T47D (cell line): ENCODE measurements at regions not wholly inside any gene's neighbourhood (a gene's known extent, or its start where the extent isn't known, plus 50 kb on each side); places are given as distances from the start of the nearest gene placed in this dataset.
"Not testable (repeated sequence)": the region's sequence is repeated elsewhere in the genome, so short reads cannot be mapped to it uniquely, and the experiment has no call there.

Source experiments
- DNase-seq, 2 experiments: peaks; one replicate each; pipeline versions ENCODE4 v3.0.0 to v3.0.0-alpha.2; 2011 to 2012; ENCODE audit warnings: low read depth in 1 of 2, low spot score in 1 of 2
- JUND ChIP-seq: IDR thresholded peaks from 2 replicates; pipeline ENCODE4 v1.6.1; 2012; ENCODE audit warnings: low read depth
- in situ Hi-C: cut with HindIII; loops from 2 replicates; pipeline ENCODE4 v1.10.0; 2016; ENCODE audit warnings: low sequenced_read_pairs, low pct_unique_long_range_greater_than_20kb

DNA sequence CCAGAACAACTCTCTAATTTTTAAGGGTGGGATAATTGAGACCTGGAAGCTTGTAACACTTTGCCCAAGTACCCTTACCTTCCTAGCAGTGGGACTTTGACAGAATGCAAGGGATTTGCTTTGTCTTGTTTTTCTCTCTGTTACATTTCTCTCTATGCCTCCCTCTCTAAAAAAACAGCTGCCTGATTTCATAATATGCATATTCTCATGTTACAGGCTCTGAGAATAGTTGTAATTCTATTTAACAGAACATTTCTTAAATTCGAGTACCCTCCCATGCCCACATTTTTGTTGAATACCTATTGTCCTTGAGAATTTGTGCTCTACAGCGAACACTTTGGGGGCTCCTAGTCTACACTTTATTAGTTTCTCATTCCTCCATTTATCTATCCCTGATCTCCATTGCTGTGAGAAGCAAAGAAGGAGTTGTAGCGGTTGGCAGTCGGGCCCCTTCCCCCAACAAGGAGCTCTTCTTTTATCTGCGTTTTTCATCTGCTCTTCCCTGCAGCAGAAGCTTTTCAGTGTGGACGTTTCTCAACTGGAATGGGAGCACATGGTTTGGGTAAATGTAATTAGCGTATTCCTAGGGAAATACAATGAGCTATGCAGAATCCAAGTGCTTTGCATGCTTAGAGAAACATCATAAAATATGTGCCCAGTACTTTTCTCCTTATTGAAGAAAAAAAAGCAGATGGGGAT, 117.7 kb upstream of the CCDC90B start:
- DNase-seq, result peak in 1 of 2 experiments; percentile 70
- in situ Hi-C loops, result no loop called here
- no peak for TF ChIP-seq JUND

DNA sequence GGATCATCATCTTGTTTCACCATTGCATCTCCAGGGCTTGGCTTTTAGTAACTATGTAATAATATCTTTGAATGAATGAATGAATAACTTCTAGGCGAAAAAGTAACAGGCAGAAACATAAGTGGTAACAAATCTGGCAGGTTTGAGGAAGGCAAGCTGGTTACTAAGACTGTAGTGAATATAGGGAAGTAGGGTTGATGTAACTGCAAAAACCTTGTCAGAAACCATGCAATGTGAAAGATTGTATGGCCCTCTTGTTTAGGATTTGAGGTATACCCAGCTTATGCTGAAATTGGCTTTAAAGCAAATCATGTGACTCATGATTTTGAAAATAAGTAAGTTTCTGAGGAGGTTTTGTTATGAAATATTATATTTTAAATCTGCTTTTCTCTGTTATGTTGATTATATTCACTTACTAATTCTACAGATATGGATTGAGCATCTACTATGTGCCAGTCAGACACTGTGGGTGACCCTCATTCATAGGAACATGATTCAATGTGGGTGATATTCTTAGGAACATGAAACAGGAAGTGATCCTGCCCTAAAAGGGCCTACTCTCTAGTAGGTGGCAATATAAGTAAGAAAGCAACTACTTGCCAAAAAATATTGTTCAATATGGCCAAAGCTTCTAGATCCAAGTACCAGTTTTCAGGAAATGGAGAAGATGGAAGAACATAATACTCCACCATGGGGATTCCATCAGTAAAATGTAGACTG, 115.5 kb upstream of the CCDC90B start:
- no peak for TF ChIP-seq JUND
- DNase-seq, result no peak
- in situ Hi-C loops, result no loop called here

DNA sequence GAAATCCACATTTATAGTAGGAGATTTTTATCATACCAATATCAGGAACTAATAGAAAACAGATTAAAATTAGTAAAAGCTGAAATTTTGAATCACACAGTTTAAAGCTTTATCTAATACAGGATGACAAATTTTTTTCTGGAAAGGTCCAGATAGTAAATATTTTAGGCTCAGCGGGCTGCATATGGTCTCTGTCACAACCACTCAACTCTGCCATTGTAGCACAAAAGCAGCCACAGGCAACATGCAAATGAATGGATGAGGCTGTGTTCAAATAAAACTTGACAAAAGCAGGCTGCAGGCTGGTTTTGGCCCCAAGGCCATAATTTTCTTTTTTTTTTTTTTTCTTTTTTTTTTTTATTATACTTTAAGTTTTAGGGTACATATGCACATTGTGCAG, 108.2 kb upstream of the CCDC90B start:
- no peak for TF ChIP-seq JUND
- in situ Hi-C loops, result no loop called here
- DNase-seq, result no peak

DNA sequence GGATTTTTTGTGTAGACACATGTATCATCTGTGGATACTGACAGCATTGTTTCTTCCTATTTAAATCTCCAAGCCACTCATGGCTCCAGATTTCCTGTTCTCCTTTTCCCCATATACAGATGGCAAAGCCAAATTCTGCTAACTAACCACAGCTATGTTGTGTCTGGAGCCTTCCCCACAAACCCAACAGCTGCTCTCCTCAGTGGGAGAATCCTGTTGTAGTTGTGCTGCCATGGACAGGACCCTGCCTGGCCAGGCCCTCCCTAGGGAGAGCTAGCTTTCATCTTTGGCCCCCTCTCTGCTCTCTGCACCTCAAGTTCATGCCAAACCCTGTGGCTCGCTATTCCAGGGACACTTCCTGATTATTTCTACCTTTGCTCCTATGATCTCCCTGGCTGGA, 106.4 kb upstream of the CCDC90B start:
- no peak for TF ChIP-seq JUND
- in situ Hi-C loops, result no loop called here
- DNase-seq, result no peak

DNA sequence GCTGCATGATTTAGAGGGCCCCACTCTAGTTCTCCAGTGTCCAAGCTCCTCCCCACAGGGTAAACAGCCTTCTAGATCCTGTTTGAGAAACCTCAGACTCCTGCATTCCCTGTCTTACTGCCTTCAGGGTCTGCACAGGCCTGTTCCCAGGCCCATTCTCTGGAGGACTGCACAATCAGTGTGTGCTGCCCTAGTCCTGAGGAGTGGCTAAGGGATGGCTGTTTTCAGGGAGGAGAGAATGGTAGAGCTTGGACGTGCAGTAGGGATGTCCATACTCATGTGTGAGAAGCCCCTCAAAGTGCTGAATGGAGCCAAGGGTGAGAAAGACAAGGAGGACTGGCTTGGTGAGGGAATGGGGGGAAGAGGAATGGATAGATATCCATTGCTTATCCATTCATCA, 103.8 kb upstream of the CCDC90B start:
- in situ Hi-C loops, result no loop called here
- TF ChIP-seq JUND, result no peak
- peak in 1 of 2 experiments; percentile 28 for DNase-seq

DNA sequence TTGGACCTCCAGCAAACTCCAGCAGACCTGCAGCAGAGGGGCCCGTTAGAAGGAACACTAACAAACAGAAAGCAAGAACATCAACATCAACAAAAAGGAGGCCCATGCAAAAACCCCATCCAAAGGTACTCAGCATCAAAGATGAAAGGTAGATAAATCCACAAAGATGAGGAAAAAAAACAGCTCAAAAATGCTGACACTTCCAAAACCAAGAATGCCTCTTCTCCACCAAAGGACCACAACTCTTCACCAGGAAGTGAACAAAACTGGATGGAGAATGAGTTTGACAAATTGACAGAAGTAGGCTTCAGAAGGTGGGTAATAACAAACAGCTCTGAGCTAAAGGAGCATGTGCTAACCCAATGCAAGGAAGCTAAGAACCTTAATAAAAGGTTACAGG, 97.7 kb upstream of the CCDC90B start:
- in situ Hi-C loops, DNase-seq: not testable (repeated sequence)

DNA sequence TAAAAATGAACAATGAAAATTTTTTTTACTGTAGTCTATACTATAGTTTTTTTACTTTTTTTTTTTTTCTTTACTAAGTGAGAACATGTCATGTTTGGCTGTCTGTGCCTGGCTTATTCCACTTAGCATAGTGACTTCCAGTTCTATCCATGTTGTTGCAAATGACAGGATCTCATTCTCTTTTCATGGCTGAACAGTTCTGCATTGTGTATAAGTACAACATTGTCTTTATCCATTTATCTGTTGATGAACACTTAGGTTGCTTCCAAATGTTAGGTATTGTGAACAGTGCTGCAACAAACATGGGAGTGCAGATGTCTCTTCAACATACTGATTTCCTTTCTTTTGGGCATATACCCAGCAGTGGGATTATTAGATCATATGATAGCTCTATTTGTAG, 88.1 kb upstream of the CCDC90B start:
- in situ Hi-C loops, result no loop called here
- DNase-seq, result no peak
- TF ChIP-seq JUND, result no peak

DNA sequence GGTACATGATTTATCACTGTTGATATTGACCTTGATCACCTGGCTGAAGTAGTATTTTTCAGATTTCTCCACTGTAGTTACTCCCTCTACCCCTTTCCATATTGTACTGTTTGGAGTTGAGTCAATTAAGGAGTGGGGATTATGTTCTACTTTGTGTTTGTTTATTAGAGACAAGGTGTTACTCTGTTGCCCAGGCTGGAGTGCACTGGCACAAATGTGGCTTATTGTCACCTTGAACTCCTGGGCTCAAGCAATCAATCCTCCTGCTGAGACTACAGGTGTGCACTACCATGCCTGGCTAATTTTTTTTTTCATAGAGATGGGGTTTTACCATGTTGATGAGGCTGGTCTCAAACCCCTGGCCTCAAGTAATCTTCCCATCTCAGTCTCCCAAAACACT, 85.3 kb upstream of the CCDC90B start:
- TF ChIP-seq JUND, result no peak
- in situ Hi-C loops, result no loop called here
- DNase-seq, result no peak

DNA sequence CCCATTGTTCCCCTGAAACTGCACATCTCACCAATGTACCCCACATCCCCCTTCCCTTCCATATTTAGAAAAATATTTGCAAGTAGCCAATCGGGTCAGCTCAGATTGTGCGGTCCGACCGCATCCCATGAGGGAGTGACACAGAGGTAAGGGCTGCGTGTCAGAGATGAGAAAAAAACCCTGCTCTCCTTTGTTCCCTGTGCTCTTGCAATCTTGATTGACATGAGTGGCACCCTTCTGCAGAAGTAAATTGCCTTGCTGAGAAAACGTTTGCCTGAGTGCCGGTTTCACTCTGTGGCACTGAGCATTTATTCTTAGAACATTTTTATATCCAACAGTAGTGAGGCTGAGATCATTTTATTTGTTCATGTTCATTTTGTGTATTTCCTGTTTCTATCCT, 81.6 kb upstream of the CCDC90B start:
- DNase-seq, result peak in 1 of 2 experiments; percentile 10
- no peak for TF ChIP-seq JUND
- in situ Hi-C loops, result no loop called here

DNA sequence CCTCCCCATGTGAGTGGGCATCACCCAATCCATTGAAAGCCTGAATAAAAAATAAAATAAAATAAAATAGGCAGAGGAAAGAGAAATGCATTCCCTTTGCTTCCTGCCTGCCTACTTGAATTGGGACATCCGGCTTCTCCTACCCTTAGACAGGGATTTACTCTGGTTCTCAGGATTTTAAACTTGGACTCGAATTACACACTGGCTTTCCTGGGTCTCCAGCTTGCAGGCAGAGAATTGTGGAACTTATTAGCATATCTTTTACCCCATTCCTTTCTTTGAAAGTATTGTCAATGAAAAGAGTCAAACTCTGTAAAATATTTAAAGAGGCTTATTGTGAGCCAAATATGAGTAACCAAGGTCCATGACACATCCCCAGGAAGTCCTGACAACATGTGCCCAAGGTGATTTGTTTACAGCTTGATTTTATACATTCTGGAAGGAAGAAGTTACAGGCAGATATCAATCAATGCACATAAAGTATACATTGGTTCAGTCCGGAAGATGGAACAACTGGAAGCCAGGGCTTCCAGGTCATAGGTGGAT, 78.4 kb upstream of the CCDC90B start:
- in situ Hi-C loops, result no loop called here
- DNase-seq, result no peak
- no peak for TF ChIP-seq JUND

DNA sequence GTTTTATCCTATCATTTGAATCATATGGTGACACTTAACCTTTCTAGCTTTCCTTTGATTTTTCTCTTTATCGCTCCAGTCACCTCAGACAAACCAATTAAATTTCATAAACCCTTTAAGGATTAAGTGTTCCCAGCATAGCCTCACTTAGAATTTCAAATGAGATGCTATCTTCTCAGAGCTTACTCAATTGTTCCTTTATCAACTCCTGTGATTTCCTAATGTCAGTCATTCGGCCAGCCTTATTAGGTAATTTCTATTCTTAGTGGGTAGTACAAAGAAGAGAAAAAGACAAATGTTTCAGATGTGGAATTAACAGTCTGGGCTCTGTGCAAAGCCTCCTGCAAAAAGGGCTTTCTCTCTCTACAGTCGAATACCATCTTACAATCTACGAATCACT, 77.1 kb upstream of the CCDC90B start:
- no peak for TF ChIP-seq JUND
- in situ Hi-C loops, result no loop called here
- DNase-seq, result no peak

DNA sequence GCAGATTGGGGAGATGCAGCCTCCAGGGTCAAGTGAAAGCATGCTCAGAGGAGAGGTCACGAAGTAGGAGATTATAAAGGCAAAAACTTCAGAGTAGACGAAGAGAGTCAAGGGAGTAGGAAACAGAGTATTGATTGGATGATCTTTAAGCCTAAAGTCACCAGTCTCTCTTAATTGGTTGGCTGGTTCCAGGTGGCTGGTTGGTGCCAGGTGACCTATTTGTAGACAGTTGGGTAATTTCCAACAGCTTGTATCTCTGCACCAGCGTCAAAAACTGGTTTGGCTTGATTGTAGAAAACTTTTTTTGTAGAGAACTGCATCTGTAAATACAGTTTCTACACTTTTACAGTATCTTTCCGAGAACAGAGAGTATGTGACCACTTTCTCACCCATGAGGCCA, 75.7 kb upstream of the CCDC90B start:
- in situ Hi-C loops, result no loop called here

DNA sequence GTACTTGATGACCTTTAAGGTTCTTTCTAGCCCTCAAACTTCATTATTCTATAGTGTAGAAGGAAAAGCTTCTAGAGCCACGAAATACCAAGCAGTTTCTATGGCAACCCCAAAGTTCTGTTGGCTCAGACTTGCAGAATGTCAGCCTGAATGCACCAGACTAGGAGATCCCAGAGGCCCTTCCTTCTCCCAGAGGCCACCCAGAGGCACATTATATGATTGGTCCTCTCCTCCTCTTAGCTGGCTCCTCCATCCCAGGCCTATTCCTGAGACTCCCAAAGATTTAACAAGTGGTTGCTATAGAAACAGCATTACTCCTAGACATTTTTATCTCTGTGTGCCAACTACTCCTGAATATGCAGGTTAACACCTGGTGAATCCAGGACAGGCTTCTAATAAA, 69.2 kb upstream of the CCDC90B start:
- no peak for TF ChIP-seq JUND
- DNase-seq, result no peak
- in situ Hi-C loops, result no loop called here

More for the DNA sequence above, 75.7 kb upstream of the CCDC90B start:
- TF ChIP-seq JUND, result no peak
- no peak for DNase-seq

DNA sequence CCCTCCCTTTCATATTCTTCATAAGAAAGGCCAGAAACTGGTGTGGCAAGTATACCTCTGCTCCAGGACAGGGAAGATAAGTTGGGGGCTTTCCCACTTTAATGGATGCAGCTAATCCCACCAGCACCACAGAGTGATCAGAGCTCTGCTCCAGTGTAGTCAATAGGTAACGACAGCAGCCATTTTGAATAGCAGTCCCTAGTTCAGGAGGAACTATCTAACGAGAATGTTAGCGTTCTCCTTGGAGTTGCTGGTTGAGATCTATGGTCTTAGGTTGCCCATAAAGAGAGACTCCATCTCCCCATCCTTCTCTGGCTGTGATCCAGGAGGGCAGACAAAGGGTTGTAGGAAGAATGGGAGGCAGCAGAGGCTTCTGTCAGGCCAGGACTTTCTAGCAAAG, 64.0 kb upstream of the CCDC90B start:
- no peak for DNase-seq
- TF ChIP-seq JUND, result no peak
- in situ Hi-C loops, result no loop called here
